HepG2 (cell line): ENCODE measurements at regions not wholly inside any gene's neighbourhood (a gene's known extent, or its start where the extent isn't known, plus 50 kb on each side); places are given as distances from the start of the nearest gene placed in this dataset.

Experiments used
- ATAC-seq: fragments of 200-7000 bp; cut with Tn5 transposase; 3 replicates; pipeline ENCODE4 v1.9.1; 2020; ENCODE audit warnings: mild to moderate bottlenecking, moderate library complexity
- BruUV-seq: library from RNA; stranded (reverse); fragments of 400-500 nt; replicated peaks from 2 replicates; lab custom pipeline; 2021; lab: Mats Ljungman, UMichigan
- CTCF ChIA-PET: fragments of 300-600 bp; formaldehyde crosslinking; extraction: SDS; loops from one replicate; lab custom pipeline; 2021; ENCODE audit warnings: low total read pairs, inconsistent platforms, low intra/inter-chr PET ratio; lab: Yijun Ruan, JAX
- POLR2A ChIA-PET: fragments of 350-600 bp; sonication (Branson Sonifier 250); formaldehyde crosslinking; loops from one replicate; lab custom pipeline; 2020; ENCODE audit warnings: antibody characterized with exemption, inconsistent platforms; lab: Yijun Ruan, JAX
- DNase-seq: peaks from one replicate; pipeline ENCODE4 v3.0.0-alpha.2; 2015; ENCODE audit warnings: low spot score
- FAIRE-seq: peaks from 3 replicates; lab custom pipeline; 2011; peaks lifted over from hg19 to GRCh38; lab: Jason Lieb, UNC
- H2AFZ ChIP-seq: one replicate; pipeline ENCODE4 v1.6.1; 2011; ENCODE audit warnings: low read length, inconsistent platforms
- H3K27ac ChIP-seq: fragments of 300-600 bp; 3 replicates; pipeline ENCODE4 v1.8.0; 2011; ENCODE audit warnings: mixed run types, mild to moderate bottlenecking, mixed read lengths, low read length, inconsistent platforms; ENCODE audit not compliant: insufficient read depth; ENCODE audit errors: extremely low read length
- H3K27me3 ChIP-seq, 2 experiments: fragments of 200-600 bp in 1 of 2; 2 replicates in 1 of 2; 3 replicates in 1 of 2; pipeline versions ENCODE4 v1.6.0 to v1.8.0; 2011; ENCODE audit warnings: low read length in 2 of 2, mild to moderate bottlenecking in 2 of 2, moderate library complexity in 2 of 2, inconsistent platforms in 1 of 2; ENCODE audit not compliant: insufficient read depth in 2 of 2, control insufficient read depth in 1 of 2
- H3K36me3 ChIP-seq, 2 experiments: fragments of 200-600 bp in 1 of 2; replicated peaks in 1 of 2; 2 replicates in 1 of 2; 3 replicates in 1 of 2; pipeline versions ENCODE4 v1.5.1 to v1.8.0; 2011; ENCODE audit warnings: low read length in 2 of 2, inconsistent platforms in 1 of 2; ENCODE audit not compliant: insufficient read depth in 2 of 2, control insufficient read depth in 1 of 2
- H3K4me1 ChIP-seq: 2 replicates; pipeline ENCODE4 v1.5.1; 2012; ENCODE audit warnings: low read length, inconsistent platforms; ENCODE audit not compliant: insufficient read depth
- H3K4me2 ChIP-seq: 2 replicates; pipeline ENCODE4 v1.6.0; 2011; ENCODE audit warnings: low read depth, low read length, inconsistent platforms
- H3K4me3 ChIP-seq, 3 experiments: fragments of 200-600 bp in 1 of 3; sonication (generic), shearing (Covaris generic) in 1 of 3; replicated peaks in 1 of 3; 2 replicates each; pipeline ENCODE4 v1.5.1; 2011 to 2016; ENCODE audit warnings: low read length in 3 of 3, inconsistent platforms in 2 of 3, low read depth in 2 of 3, mild to moderate bottlenecking in 2 of 3, control low read depth in 1 of 3, mixed read lengths in 1 of 3; ENCODE audit not compliant: insufficient read depth in 1 of 3
- H3K79me2 ChIP-seq: one replicate; pipeline ENCODE4 v1.6.1; 2011; ENCODE audit warnings: low read length, inconsistent platforms; ENCODE audit not compliant: insufficient read depth
- H3K9ac ChIP-seq: 2 replicates; pipeline ENCODE4 v1.6.0; 2011; ENCODE audit warnings: mild to moderate bottlenecking, low read depth, low read length, inconsistent platforms; ENCODE audit not compliant: insufficient read depth
- H3K9me3 ChIP-seq: 2 replicates; pipeline ENCODE4 v1.5.1; 2012; ENCODE audit warnings: mild to moderate bottlenecking, low read length
- H4K20me1 ChIP-seq: 2 replicates; pipeline ENCODE4 v1.6.0; 2011; ENCODE audit warnings: inconsistent platforms, mild to moderate bottlenecking, low read length, moderate library complexity; ENCODE audit not compliant: insufficient read depth
- LCORL ChIP-seq, 2 experiments: fragments of 450-650 bp in 1 of 2; sonication (generic) in 1 of 2; formaldehyde crosslinking in 1 of 2; IDR thresholded peaks; 2 replicates each; pipeline versions ENCODE4 v1.5.0 to v1.6.1; 2017 to 2020; ENCODE audit warnings: antibody characterized with exemption in 1 of 2, missing genetic modification reagents in 1 of 2
- PREB ChIP-seq: sonication (generic); formaldehyde crosslinking; IDR thresholded peaks from 2 replicates; pipeline ENCODE4 v1.4.0; 2020; ENCODE audit warnings: missing genetic modification reagents
- SIN3A ChIP-seq: IDR thresholded peaks from 2 replicates; pipeline ENCODE4 v1.6.1; 2011; ENCODE audit warnings: low read depth, mild to moderate bottlenecking, control low read depth, low read length, borderline replicate concordance
- TRIM22 ChIP-seq: fragments of 450-650 bp; IDR thresholded peaks from 2 replicates; pipeline ENCODE4 v1.6.1; 2017
- XBP1 ChIP-seq: sonication (generic); formaldehyde crosslinking; IDR thresholded peaks from 2 replicates; pipeline ENCODE4 v1.5.0; 2020; ENCODE audit warnings: missing genetic modification reagents
- ZIK1 ChIP-seq: sonication (generic); formaldehyde crosslinking; IDR thresholded peaks from 2 replicates; pipeline ENCODE4 v1.5.0; 2020; ENCODE audit warnings: mild to moderate bottlenecking, low read depth, missing genetic modification reagents, borderline replicate concordance
- ZNF501 ChIP-seq: sonication (generic); formaldehyde crosslinking; IDR thresholded peaks from 2 replicates; pipeline ENCODE4 v1.5.1; 2020; ENCODE audit warnings: mild to moderate bottlenecking, moderate library complexity, missing genetic modification reagents
- ZNF652 ChIP-seq: IDR thresholded peaks from 2 replicates; pipeline ENCODE4 v1.6.1; 2016; ENCODE audit warnings: low read depth, borderline replicate concordance
- ZNF891 ChIP-seq: sonication (generic); formaldehyde crosslinking; IDR thresholded peaks from 2 replicates; pipeline ENCODE4 v1.5.0; 2020; ENCODE audit warnings: mild to moderate bottlenecking, missing genetic modification reagents
- WGBS: methylation state at CpG from one replicate; pipeline ENCODE4 v1.1.6; 2017; ENCODE audit warnings: low lambda C conversion rate; 5-methylcytosine and 5-hydroxymethylcytosine counted together
- in situ Hi-C: cut with HindIII; loops from 2 replicates; pipeline ENCODE4 v1.10.0; 2017; ENCODE audit warnings: low pct_unique_long_range_greater_than_20kb; ENCODE audit not compliant: extremely low pct_ligation_motif_present
- intact Hi-C: fragments of 100-400 bp; cut with micrococcal nuclease; formaldehyde crosslinking; loops from one replicate; pipeline ENCODE4 v1.10.0; 2022; ENCODE audit not compliant: unreplicated experiment

DNA sequence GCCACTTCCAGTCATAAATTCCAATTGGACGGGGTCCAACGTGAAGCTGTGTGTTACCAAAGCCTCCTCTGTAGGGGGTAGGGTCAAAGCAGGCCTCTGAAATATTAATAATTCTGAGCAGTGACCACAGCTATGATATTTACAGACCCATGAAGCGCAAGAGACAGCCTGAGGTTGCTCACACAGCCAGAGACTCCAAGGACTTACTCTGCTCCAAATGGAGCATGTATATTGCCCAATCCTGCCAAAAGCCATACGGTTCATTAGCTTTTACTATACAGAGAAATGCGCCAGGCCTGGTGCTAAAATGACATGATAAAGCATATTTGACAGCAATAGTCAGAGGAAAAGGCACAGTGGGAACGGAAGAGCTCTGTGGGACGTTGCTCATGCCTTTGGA is 151.3 kb downstream of the PAH start:
- H3K4me1 ChIP-seq: no peaks in the 10 kb centered on the region
- no peak for TF ChIP-seq XBP1
- no peak for TF ChIP-seq LCORL (IDR thresholded peaks at IDR 0.05)
- no peak for TF ChIP-seq LCORL (CRISPR knock-in tag; IDR thresholded peaks at IDR 0.05)
- TF ChIP-seq ZIK1 (CRISPR knock-in tag): no peak
- TF ChIP-seq ZNF501 (CRISPR knock-in tag): no peak
- no peak for TF ChIP-seq TRIM22
- no peak for TF ChIP-seq PREB (CRISPR knock-in tag)
- TF ChIP-seq ZNF891 (CRISPR knock-in tag): no peak
- TF ChIP-seq SIN3A: no peak
- TF ChIP-seq ZNF652: no peak
- no peak overlapping the region for H3K4me3 ChIP-seq
- POLR2A ChIA-PET: no interaction called here
- no peak overlapping the region for H3K9ac ChIP-seq
- in situ Hi-C loops: no loop called here
- no peaks in the 10 kb centered on the region for H3K9me3 ChIP-seq
- CTCF ChIA-PET: no interaction called here
- no peak overlapping the region for H3K4me2 ChIP-seq
- no peak overlapping the region for H2AFZ ChIP-seq
- 17% methylated on average over 7 of the region's 7 CpGs for WGBS
- no peak overlapping the region for H3K27ac ChIP-seq
- no peaks in the 10 kb centered on the region for H4K20me1 ChIP-seq
- no peak for ATAC-seq
- H3K27me3 ChIP-seq: no peaks in the 10 kb centered on the region
- no peaks in the 10 kb centered on the region for H3K79me2 ChIP-seq
- FAIRE-seq: no peak
- no TSS peak for BruUV-seq
- intact Hi-C loops: loop anchor here (10.0 kb wide), 1 partner anchor 671 kb away; no protein-coding TSS in a partner anchor
- H3K36me3 ChIP-seq: no peaks in the 10 kb centered on the region
- no peak for DNase-seq
